Heart right ventricle (tissue), 16 donors: ENCODE measurements at regions not wholly inside any gene's neighbourhood (a gene's known extent, or its start where the extent isn't known, plus 50 kb on each side); places are given as distances from the start of the nearest gene placed in this dataset.

ENCODE experiments used
- ATAC-seq, 8 donors: fragments of 200-7000 bp; cut with Tn5 transposase; one replicate each; pipeline ENCODE4 v1.9.1; 2020; ENCODE audit warnings: mild to moderate bottlenecking in 8 of 8, moderate library complexity in 8 of 8, moderate number of reproducible peaks in 1 of 8
- DNase-seq, 2 donors: peaks; one replicate each; pipeline ENCODE4 v3.0.0-alpha.2; 2020
- H3K27ac ChIP-seq, 10 donors: fragments of 200-600 bp; sonication (generic) in 2 of 10; one replicate each; pipeline versions ENCODE4 v1.5.0 to v1.8.0; 2020 to 2022; ENCODE audit warnings: mild to moderate bottlenecking in 3 of 10
- H3K27me3 ChIP-seq, 7 donors: fragments of 200-600 bp; one replicate each; pipeline ENCODE4 v1.8.0; 2021 to 2022; ENCODE audit warnings: mild to moderate bottlenecking in 2 of 7
- H3K36me3 ChIP-seq, 9 donors: fragments of 200-600 bp; sonication (generic) in 1 of 9; one replicate each; pipeline versions ENCODE4 v1.5.0 to v1.8.0; 2020 to 2022; ENCODE audit warnings: mild to moderate bottlenecking in 2 of 9
- H3K4me1 ChIP-seq, 9 donors: fragments of 200-600 bp; sonication (generic) in 1 of 9; one replicate each; pipeline versions ENCODE4 v1.5.0 to v1.8.0; 2020 to 2022; ENCODE audit warnings: mild to moderate bottlenecking in 4 of 9
- H3K4me3 ChIP-seq, 10 donors: fragments of 200-600 bp; sonication (generic) in 2 of 10; one replicate each; pipeline versions ENCODE4 v1.5.0 to v1.8.0; 2020 to 2022; ENCODE audit warnings: mild to moderate bottlenecking in 7 of 10, moderate library complexity in 2 of 10
- H3K9me3 ChIP-seq, 11 donors: fragments of 200-600 bp in 10 of 11; sonication (generic) in 2 of 11; one replicate each; pipeline versions ENCODE4 v1.5.0 to v1.8.0; 2013 to 2022; ENCODE audit warnings: mild to moderate bottlenecking in 2 of 11, control low read depth in 1 of 11, moderate library complexity in 1 of 11
- WGBS, 2 donors: extraction: QIAGEN DNeasy Blood & Tissue Kit; methylation state at CpG; one replicate each; pipeline ENCODE4 v1.1.7; 2013; ENCODE audit warnings: inconsistent platforms in 1 of 2; 5-methylcytosine and 5-hydroxymethylcytosine counted together
- intact Hi-C, 10 donors: fragments of 100-400 bp; cut with DNase I; formaldehyde crosslinking; loops; one replicate each; pipeline versions ENCODE4 v1.11.1 to v1.14.2; 2022
- TF ChIP-seq, protein P1 (sequence below), 9 donors: fragments of 200-600 bp; sonication (generic) in 2 of 9; IDR thresholded peaks; one replicate each; pipeline versions ENCODE4 v1.5.0 to v1.8.0; 2021 to 2022; ENCODE audit warnings: antibody characterized with exemption in 9 of 9, mild to moderate bottlenecking in 5 of 9, moderate library complexity in 1 of 9
- donor health status: Arrhythmogenic right ventricular cardiomyopathy.
- donor health status: ischemic (EF 13 %, LVEDD 7.1; RV severe dilation, severe dysfunction).
- donor health status: healthy with polysubstance abuse.
- donor health status: DM: no; HTN: yes; CAD: no.
- donor health status: DM: no; HTN: no; CAD: no.
- donor health status: ischemic (EF 25% LVEDD 6.9; RV normal size, moderate dysfunction).
- donor health status: ischemic (EF 25% LVEDD 5.7; RV mildly dilated, moderate dysfunction).
- donor health status: healthy.
- donor health status: DM: yes; HTN: yes; CAD: no.
- donor health status: Ischemic cardiomyopathy.
- donor health status: ischemic (EF 35%, LVEDD 5.7; RV mildly dilated, moderate dysfunction).
- donor health status: nonischemic (EF 11% LVEDD 7.7; RV severe dilation, severe dysfunction).
- donor health status: DM: yes; HTN: yes; CAD: no.
- donor health status: PGD.
- donor health status: ischemic (EF 29% LVEDD 5.4; RV normal size, mild dysfunction).
- donor health status: nonischemic (EF 23%, LVEDD 6.1; RV moderate dilation, normal function).

GRCh38 chr1:55864251-55864650 is 649.1 kb upstream of the USP24 start:
- WGBS, 2 donors = 92 to 96% methylated on average over 2 of the region's 2 CpGs

DNA sequence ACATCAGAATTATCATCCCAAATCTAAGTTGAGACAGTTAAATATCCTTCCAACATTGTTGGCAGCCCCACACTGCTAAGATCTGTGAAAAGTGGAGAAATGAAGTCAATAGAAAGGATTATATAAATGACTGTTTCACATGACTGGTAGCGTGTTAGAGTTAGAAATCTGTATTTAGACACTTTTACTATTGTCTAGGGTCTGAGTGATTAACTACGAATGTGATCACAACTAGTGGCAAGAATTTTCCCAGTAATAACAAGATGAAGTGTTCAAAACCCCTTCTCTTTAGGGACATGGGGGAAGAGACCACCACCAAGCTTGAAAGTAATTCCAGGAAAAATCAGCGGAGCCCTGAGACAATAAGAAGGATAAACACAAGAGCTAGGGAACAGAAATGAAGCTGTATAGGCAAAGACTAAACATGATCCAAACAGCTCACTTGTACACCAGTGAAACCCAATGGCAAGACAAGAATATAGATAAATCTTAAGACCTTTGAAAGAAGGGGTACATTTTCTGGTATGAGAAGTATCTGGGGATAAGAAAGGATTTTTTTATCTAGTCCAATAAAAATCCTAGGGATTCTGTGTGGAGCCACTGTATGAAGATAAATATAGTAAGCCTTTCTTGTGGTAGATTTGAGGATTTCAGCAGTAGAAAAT is 646.6 kb upstream of the USP24 start:
- TF ChIP-seq, protein P1, sequence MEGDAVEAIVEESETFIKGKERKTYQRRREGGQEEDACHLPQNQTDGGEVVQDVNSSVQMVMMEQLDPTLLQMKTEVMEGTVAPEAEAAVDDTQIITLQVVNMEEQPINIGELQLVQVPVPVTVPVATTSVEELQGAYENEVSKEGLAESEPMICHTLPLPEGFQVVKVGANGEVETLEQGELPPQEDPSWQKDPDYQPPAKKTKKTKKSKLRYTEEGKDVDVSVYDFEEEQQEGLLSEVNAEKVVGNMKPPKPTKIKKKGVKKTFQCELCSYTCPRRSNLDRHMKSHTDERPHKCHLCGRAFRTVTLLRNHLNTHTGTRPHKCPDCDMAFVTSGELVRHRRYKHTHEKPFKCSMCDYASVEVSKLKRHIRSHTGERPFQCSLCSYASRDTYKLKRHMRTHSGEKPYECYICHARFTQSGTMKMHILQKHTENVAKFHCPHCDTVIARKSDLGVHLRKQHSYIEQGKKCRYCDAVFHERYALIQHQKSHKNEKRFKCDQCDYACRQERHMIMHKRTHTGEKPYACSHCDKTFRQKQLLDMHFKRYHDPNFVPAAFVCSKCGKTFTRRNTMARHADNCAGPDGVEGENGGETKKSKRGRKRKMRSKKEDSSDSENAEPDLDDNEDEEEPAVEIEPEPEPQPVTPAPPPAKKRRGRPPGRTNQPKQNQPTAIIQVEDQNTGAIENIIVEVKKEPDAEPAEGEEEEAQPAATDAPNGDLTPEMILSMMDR (IDR thresholded peaks at IDR 0.05) = no peak
- 94 to 99% methylated on average over 3 of the region's 3 CpGs for WGBS, 2 donors
- intact Hi-C loops = loop anchor here in 1 of 10 donors (10.0 kb wide), 1 partner anchor 723 kb away; no protein-coding TSS in a partner anchor
- Histone ChIP-seq H3K27ac (no peak overlapping the region), H3K27me3 (no peaks in the 10 kb centered on the region), H3K36me3 (no peaks in the 10 kb centered on the region), H3K9me3 (no peaks in the 10 kb centered on the region), H3K4me1 (peaks cover 0 to 20% (median 14%) of the 10 kb centered on the region in 9 donors), H3K4me3 (no peak overlapping the region)
- no peak for ATAC-seq
- no peak for DNase-seq

More at GRCh38 chr1:55864251-55864650, 649.1 kb upstream of the USP24 start:
- H3K4me1 ChIP-seq = peaks cover 0 to 35% (median 20%) of the 10 kb centered on the region in 9 donors
- no peaks in the 10 kb centered on the region for H3K36me3 ChIP-seq
- ATAC-seq = no peak
- TF ChIP-seq, protein P1 (IDR thresholded peaks at IDR 0.05) = no peak
- H3K9me3 ChIP-seq = no peaks in the 10 kb centered on the region
- intact Hi-C loops = loop anchor here in 1 of 10 donors (10.0 kb wide), 1 partner anchor 721 kb away; no protein-coding TSS in a partner anchor
- H3K4me3 ChIP-seq = no peak overlapping the region
- no peak overlapping the region for H3K27ac ChIP-seq
- no peak for DNase-seq
- no peaks in the 10 kb centered on the region for H3K27me3 ChIP-seq

- DNase-seq (no peak), ATAC-seq (peak in 1 of 8 donors; percentile 41)
- 61 to 65% methylated on average over 6 of the region's 6 CpGs for WGBS, 2 donors
Measured at GRCh38 chr1:55860798-55861519, 645.8 kb upstream of the USP24 start.

GRCh38 chr1:55860326-55860725 is 645.2 kb upstream of the USP24 start:
- no peak for ATAC-seq
- intact Hi-C loops = loop anchor here in 1 of 10 donors (10.0 kb wide), 1 partner anchor 724 kb away; no protein-coding TSS in a partner anchor
- DNase-seq = no peak
- H3K36me3 ChIP-seq = no peaks in the 10 kb centered on the region
- H3K9me3 ChIP-seq = no peaks in the 10 kb centered on the region
- H3K4me1 ChIP-seq = peaks cover 0 to 20% (median 14%) of the 10 kb centered on the region in 9 donors
- no peak overlapping the region for H3K4me3 ChIP-seq
- WGBS, 2 donors = 0 to 21% methylated on average over 1 of the region's 1 CpG
- TF ChIP-seq, protein P1 (IDR thresholded peaks at IDR 0.05) = no peak
- no peak overlapping the region for H3K27ac ChIP-seq
- H3K27me3 ChIP-seq = no peaks in the 10 kb centered on the region

More at GRCh38 chr1:55860798-55861519, 645.8 kb upstream of the USP24 start:
- Histone ChIP-seq H3K4me1 (peaks cover 0 to 20% (median 14%) of the 10 kb centered on the region in 9 donors), H3K9me3 (no peaks in the 10 kb centered on the region), H3K36me3 (no peaks in the 10 kb centered on the region), H3K27me3 (no peaks in the 10 kb centered on the region), H3K4me3 (no peak overlapping the region), H3K27ac (no peak overlapping the region)
- TF ChIP-seq, protein P1 (IDR thresholded peaks at IDR 0.05) = no peak
- intact Hi-C loops = loop anchor here in 1 of 10 donors (10.0 kb wide), 1 partner anchor 724 kb away; no protein-coding TSS in a partner anchor
